GM23248 (cell line): ENCODE measurements at regions not wholly inside any gene's neighbourhood (a gene's known extent, or its start where the extent isn't known, plus 50 kb on each side); places are given as distances from the start of the nearest gene placed in this dataset.

Experiments
- DNase-seq: peaks from one replicate; pipeline ENCODE4 v3.0.0-alpha.2; 2015
- H2AFZ ChIP-seq: fragments of 200-600 bp; sonication (generic); 2 replicates; pipeline ENCODE4 v1.6.1; 2016; ENCODE audit warnings: antibody characterized with exemption
- H3F3A ChIP-seq: fragments of 200-600 bp; sonication (generic); 2 replicates; pipeline ENCODE4 v1.6.1; 2016; ENCODE audit warnings: mild to moderate bottlenecking, antibody characterized with exemption, mixed run types; ENCODE audit not compliant: insufficient read depth
- H3K27ac ChIP-seq: fragments of 200-600 bp; sonication (generic); 2 replicates; pipeline ENCODE4 v1.5.1; 2016; ENCODE audit warnings: mild to moderate bottlenecking
- H3K27me3 ChIP-seq: fragments of 200-600 bp; sonication (generic); replicated peaks from 2 replicates; pipeline ENCODE4 v1.6.1; 2016; ENCODE audit warnings: mild to moderate bottlenecking; ENCODE audit not compliant: insufficient read depth
- H3K36me3 ChIP-seq: fragments of 200-600 bp; sonication (generic); 2 replicates; pipeline ENCODE4 v1.6.1; 2016; ENCODE audit warnings: low read depth, mild to moderate bottlenecking
- H3K4me1 ChIP-seq: fragments of 200-600 bp; sonication (generic); 2 replicates; pipeline ENCODE4 v1.6.1; 2016; ENCODE audit warnings: mild to moderate bottlenecking; ENCODE audit not compliant: insufficient read depth
- H3K4me2 ChIP-seq: fragments of 200-600 bp; sonication (generic); one replicate; pipeline ENCODE4 v1.6.1; 2016; ENCODE audit warnings: mild to moderate bottlenecking; ENCODE audit not compliant: unreplicated experiment
- H3K4me3 ChIP-seq: fragments of 200-600 bp; sonication (generic); 2 replicates; pipeline ENCODE4 v1.5.1; 2016; ENCODE audit warnings: mild to moderate bottlenecking
- H3K79me2 ChIP-seq: fragments of 200-600 bp; sonication (generic); 2 replicates; pipeline ENCODE4 v1.6.1; 2016; ENCODE audit warnings: mild to moderate bottlenecking; ENCODE audit not compliant: insufficient read depth
- H3K9ac ChIP-seq: fragments of 200-600 bp; sonication (generic); 2 replicates; pipeline ENCODE4 v1.6.1; 2016; ENCODE audit warnings: mild to moderate bottlenecking
- H3K9me2 ChIP-seq: fragments of 200-600 bp; sonication (generic); 2 replicates; pipeline ENCODE4 v1.6.1; 2016; ENCODE audit warnings: mixed run types, mild to moderate bottlenecking, moderate library complexity; ENCODE audit not compliant: insufficient read depth
- H3K9me3 ChIP-seq: fragments of 200-600 bp; sonication (generic); one replicate; pipeline ENCODE4 v1.6.1; 2017; ENCODE audit warnings: low read depth
- H4K20me1 ChIP-seq: fragments of 200-600 bp; sonication (generic); 2 replicates; pipeline ENCODE4 v1.6.0; 2016; ENCODE audit not compliant: insufficient read depth
- EZH2 ChIP-seq: fragments of 200-600 bp; sonication (generic); IDR thresholded peaks from 2 replicates; pipeline ENCODE4 v1.6.1; 2018; ENCODE audit warnings: antibody characterized with exemption, mild to moderate bottlenecking; ENCODE audit not compliant: insufficient read depth, poor library complexity, severe bottlenecking
- EZH2phosphoT487 ChIP-seq: fragments of 200-600 bp; sonication (generic); IDR thresholded peaks from 2 replicates; pipeline ENCODE4 v1.6.1; 2018; ENCODE audit warnings: antibody characterized with exemption, moderate library complexity, mild to moderate bottlenecking, low read depth; ENCODE audit not compliant: insufficient read depth
- WGBS, 2 experiments: methylation state at CpG; one replicate each; pipeline ENCODE4 v1.1.6; 2015 to 2017; ENCODE audit warnings: low lambda C conversion rate in 2 of 2, low coverage in 1 of 2; ENCODE audit errors: missing lambda C conversion rate in 2 of 2; 5-methylcytosine and 5-hydroxymethylcytosine counted together
- in situ Hi-C: fragments of 300-500 bp; cut with MboI; formaldehyde crosslinking; loops from 2 replicates; pipeline ENCODE4 v1.15.0; 2020

DNA sequence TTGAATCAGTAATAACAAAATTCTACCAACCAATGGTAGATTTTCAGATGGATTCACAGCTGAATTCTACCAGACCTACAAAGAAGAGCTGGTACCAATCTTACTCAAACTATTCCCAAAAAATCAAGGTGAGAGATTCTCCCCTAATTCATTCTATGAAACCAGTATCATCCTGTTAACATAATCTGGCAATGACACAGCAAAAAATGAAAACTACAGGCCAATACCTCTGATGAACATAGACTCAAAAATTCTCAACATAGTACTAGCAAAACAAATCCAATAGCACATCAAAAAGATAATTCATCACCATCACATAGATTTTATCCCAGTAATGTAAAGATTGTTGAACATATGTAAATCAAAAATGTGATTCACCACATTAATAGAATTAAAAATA is 234.4 kb upstream of the KIF2B start:
- Histone ChIP-seq H3K79me2 (no peaks in the 10 kb centered on the region), H3F3A (no peaks in the 10 kb centered on the region), H3K4me3 (no peak overlapping the region), H3K9me3 (no peaks in the 10 kb centered on the region), H4K20me1 (no peaks in the 10 kb centered on the region), H3K27me3 (no peaks in the 10 kb centered on the region), H2AFZ (no peak overlapping the region), H3K4me2 (no peak overlapping the region), H3K9ac (no peak overlapping the region), H3K27ac (no peak overlapping the region), H3K36me3 (no peaks in the 10 kb centered on the region), H3K4me1 (no peaks in the 10 kb centered on the region), H3K9me2 (no peaks in the 10 kb centered on the region)
- no peak for DNase-seq
- in situ Hi-C loops = no loop called here
- no peak for TF ChIP-seq EZH2phosphoT487
- TF ChIP-seq EZH2 = no peak

- Histone ChIP-seq H3K36me3 (no peaks in the 10 kb centered on the region), H3K9me3 (no peaks in the 10 kb centered on the region), H3K79me2 (no peaks in the 10 kb centered on the region), H4K20me1 (no peaks in the 10 kb centered on the region), H3K27me3 (no peaks in the 10 kb centered on the region), H3K9ac (no peak overlapping the region), H3K4me1 (no peaks in the 10 kb centered on the region), H3K9me2 (no peaks in the 10 kb centered on the region; the same call in 1 of the 2 replicates), H3K4me3 (no peak overlapping the region), H2AFZ (no peak overlapping the region), H3K27ac (no peak overlapping the region), H3K4me2 (no peak overlapping the region), H3F3A (no peaks in the 10 kb centered on the region)
- TF ChIP-seq EZH2 (no peak), EZH2phosphoT487 (no peak)
- WGBS, 2 experiments = 35 to 49% methylated on average over 2 of the region's 2 CpGs
- DNase-seq = no peak
- in situ Hi-C loops = no loop called here
Measured at GRCh38 chr17:53574038-53574437, 248.7 kb upstream of the KIF2B start.

DNA sequence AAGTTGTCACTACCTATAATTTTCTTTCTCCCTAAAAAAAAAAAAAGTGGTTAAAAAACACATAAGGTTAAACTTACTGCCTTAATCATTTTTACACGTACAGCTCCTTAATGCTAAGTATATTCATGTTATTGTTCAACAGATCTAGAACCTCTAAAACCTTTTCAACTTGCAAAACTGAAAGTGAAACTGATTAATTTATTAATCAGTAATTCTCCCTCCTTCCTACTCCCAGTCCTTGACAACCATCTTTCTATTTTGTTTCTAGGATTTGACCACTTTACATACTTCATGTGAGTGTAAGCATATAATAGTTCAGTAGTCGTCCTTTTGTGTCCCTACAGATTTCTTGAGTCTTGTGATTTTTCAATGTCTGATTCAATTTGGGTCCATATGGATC is 251.4 kb upstream of the KIF2B start:
- peak; percentile 0 for DNase-seq
- no peaks in the 10 kb centered on the region for H3K9me2 ChIP-seq
- no peak for TF ChIP-seq EZH2
- H3K4me2 ChIP-seq = no peak overlapping the region
- H3K4me1 ChIP-seq = no peaks in the 10 kb centered on the region
- 12 to 13% methylated on average over 2 of the region's 2 CpGs for WGBS, 2 experiments
- no peak overlapping the region for H3K27ac ChIP-seq
- H4K20me1 ChIP-seq = no peaks in the 10 kb centered on the region
- H3K9me3 ChIP-seq = no peaks in the 10 kb centered on the region
- in situ Hi-C loops = no loop called here
- no peaks in the 10 kb centered on the region for H3K27me3 ChIP-seq
- H3F3A ChIP-seq = no peaks in the 10 kb centered on the region
- peak overlapping the region; percentile 22; the same call in 1 of the 2 replicates for H3K4me3 ChIP-seq
- H3K79me2 ChIP-seq = no peaks in the 10 kb centered on the region
- peak overlapping the region; percentile 22 for H2AFZ ChIP-seq
- no peaks in the 10 kb centered on the region for H3K36me3 ChIP-seq
- H3K9ac ChIP-seq = no peak overlapping the region

DNA sequence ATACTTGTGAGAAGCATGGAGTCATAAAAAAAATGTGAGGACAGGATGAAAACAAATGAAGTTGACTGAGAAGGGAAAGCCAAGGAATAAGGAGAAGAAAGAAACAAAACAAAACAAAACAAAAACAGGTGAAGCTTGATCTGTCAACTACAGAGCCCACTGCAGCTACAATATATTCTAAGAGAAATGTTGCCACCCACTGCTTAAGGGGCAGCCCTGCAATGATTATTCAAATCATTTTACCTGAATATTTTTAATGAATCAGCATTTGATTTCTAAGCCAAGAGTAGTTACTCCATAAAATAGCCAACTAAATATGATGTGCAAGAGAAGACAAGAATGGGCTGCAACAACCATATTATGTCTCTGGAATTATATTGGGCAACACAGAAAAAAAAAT is 252.0 kb upstream of the KIF2B start:
- H3K79me2 ChIP-seq = no peaks in the 10 kb centered on the region
- H3K27ac ChIP-seq = no peak overlapping the region
- H3K27me3 ChIP-seq = no peaks in the 10 kb centered on the region
- H2AFZ ChIP-seq = 0 out of 2 replicates have a peak overlapping the region, but pooled peaks have one; percentile 22
- H3K4me2 ChIP-seq = no peak overlapping the region
- H3K9me2 ChIP-seq = no peaks in the 10 kb centered on the region
- TF ChIP-seq EZH2phosphoT487 = no peak
- TF ChIP-seq EZH2 = no peak
- DNase-seq = no peak
- H4K20me1 ChIP-seq = no peaks in the 10 kb centered on the region
- no peaks in the 10 kb centered on the region for H3K4me1 ChIP-seq
- no peak overlapping the region for H3K9ac ChIP-seq
- no peaks in the 10 kb centered on the region for H3F3A ChIP-seq
- H3K4me3 ChIP-seq = no peak overlapping the region
- H3K9me3 ChIP-seq = no peaks in the 10 kb centered on the region
- in situ Hi-C loops = no loop called here
- no peaks in the 10 kb centered on the region for H3K36me3 ChIP-seq

DNA sequence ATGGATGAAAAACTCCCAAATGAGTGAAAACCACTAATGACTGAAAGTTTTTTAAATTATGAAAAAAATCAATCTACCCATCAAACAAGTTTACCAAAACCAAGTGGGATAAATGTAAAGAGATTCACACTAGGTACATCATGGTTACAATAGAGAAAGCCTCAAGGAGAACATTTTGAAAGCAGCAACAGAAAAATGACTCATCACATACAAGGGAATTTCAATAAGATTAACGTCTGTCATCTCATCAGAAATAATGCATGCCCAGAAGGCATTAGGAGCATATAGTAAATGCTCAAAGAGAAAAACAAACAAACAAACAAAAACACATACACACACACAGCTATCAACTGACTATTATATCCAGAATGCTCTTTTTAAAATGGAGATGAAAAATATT is 261.8 kb upstream of the KIF2B start:
- Histone ChIP-seq H2AFZ (no peak overlapping the region), H3K79me2 (no peaks in the 10 kb centered on the region), H3K9ac (no peak overlapping the region), H3K36me3 (no peaks in the 10 kb centered on the region), H3K27me3 (no peaks in the 10 kb centered on the region), H3K27ac (no peak overlapping the region), H4K20me1 (no peaks in the 10 kb centered on the region), H3K9me3 (no peaks in the 10 kb centered on the region), H3K4me1 (no peaks in the 10 kb centered on the region), H3K9me2 (no peaks in the 10 kb centered on the region), H3K4me2 (no peak overlapping the region), H3F3A (no peaks in the 10 kb centered on the region), H3K4me3 (no peak overlapping the region)
- WGBS, 2 experiments = 0 to 5% methylated on average over 1 of the region's 1 CpG
- DNase-seq = no peak
- in situ Hi-C loops = no loop called here
- no peak for TF ChIP-seq EZH2phosphoT487
- TF ChIP-seq EZH2 = no peak
